H9 (cell line): ENCODE measurements at regions not wholly inside any gene's neighbourhood (a gene's known extent, or its start where the extent isn't known, plus 50 kb on each side); places are given as distances from the start of the nearest gene placed in this dataset.

Experiments
- DNase-seq: peaks from one replicate; pipeline ENCODE4 v3.0.0-alpha.2; 2017
- H2AFZ ChIP-seq: one replicate; pipeline ENCODE4 v1.6.1; 2013; ENCODE audit warnings: mild to moderate bottlenecking, low read length, control low read depth, moderate library complexity
- H2AK5ac ChIP-seq: 2 replicates; pipeline ENCODE4 v1.6.1; 2013; ENCODE audit warnings: low read length, control low read depth, mixed read lengths; ENCODE audit not compliant: insufficient read length
- H2BK120ac ChIP-seq: one replicate; pipeline ENCODE4 v1.6.1; 2013; ENCODE audit warnings: low read depth, mild to moderate bottlenecking, low read length, control low read depth, inconsistent platforms; ENCODE audit not compliant: poor library complexity, severe bottlenecking
- H2BK12ac ChIP-seq: 2 replicates; pipeline ENCODE4 v1.6.1; 2013; ENCODE audit warnings: low read length, control low read depth, mixed read lengths, low read depth; ENCODE audit not compliant: insufficient read length
- H2BK15ac ChIP-seq: 2 replicates; pipeline ENCODE4 v1.6.1; 2013; ENCODE audit warnings: low read depth, low read length, control low read depth
- H2BK20ac ChIP-seq: one replicate; pipeline ENCODE4 v1.6.1; 2013; ENCODE audit warnings: low read depth, mild to moderate bottlenecking, low read length, control low read depth, inconsistent platforms; ENCODE audit not compliant: poor library complexity, severe bottlenecking
- H2BK5ac ChIP-seq: 2 replicates; pipeline ENCODE4 v1.6.1; 2013; ENCODE audit warnings: low read length, control low read depth, mixed read lengths; ENCODE audit not compliant: insufficient read length
- H3K14ac ChIP-seq: 2 replicates; pipeline ENCODE4 v1.6.1; 2013; ENCODE audit warnings: low read length, control low read depth; ENCODE audit not compliant: insufficient read depth
- H3K18ac ChIP-seq: 2 replicates; pipeline ENCODE4 v1.6.1; 2013; ENCODE audit warnings: low read depth, mild to moderate bottlenecking, mixed read lengths, low read length, control low read depth; ENCODE audit not compliant: insufficient read length
- H3K23ac ChIP-seq: 2 replicates; pipeline ENCODE4 v1.6.1; 2013; ENCODE audit warnings: low read length, control low read depth, mixed read lengths, low read depth; ENCODE audit not compliant: insufficient read length
- H3K23me2 ChIP-seq: 2 replicates; pipeline ENCODE4 v1.6.1; 2013; ENCODE audit warnings: low read depth, mild to moderate bottlenecking, mixed read lengths, low read length, control low read depth; ENCODE audit not compliant: insufficient read length, poor library complexity, severe bottlenecking
- H3K27ac ChIP-seq: 2 replicates; pipeline ENCODE4 v1.5.1; 2013; ENCODE audit warnings: low read length, control low read depth, mixed read lengths, low read depth; ENCODE audit not compliant: insufficient read length
- H3K27me3 ChIP-seq: 2 replicates; pipeline ENCODE4 v1.6.1; 2013; ENCODE audit warnings: low read length, control low read depth, inconsistent platforms; ENCODE audit not compliant: insufficient read depth
- H3K4ac ChIP-seq: 2 replicates; pipeline ENCODE4 v1.6.1; 2013; ENCODE audit warnings: low read depth, mild to moderate bottlenecking, control low read depth, inconsistent platforms, low read length, moderate library complexity
- H3K4me1 ChIP-seq: 2 replicates; pipeline ENCODE4 v1.6.1; 2013; ENCODE audit warnings: low read length, control low read depth, inconsistent platforms; ENCODE audit not compliant: insufficient read depth
- H3K4me2 ChIP-seq: 2 replicates; pipeline ENCODE4 v1.6.1; 2013; ENCODE audit warnings: low read length, control low read depth, mixed read lengths; ENCODE audit not compliant: insufficient read length, insufficient read depth
- H3K56ac ChIP-seq: 2 replicates; pipeline ENCODE4 v1.6.1; 2013; ENCODE audit warnings: low read depth, mild to moderate bottlenecking, mixed read lengths, low read length, control low read depth; ENCODE audit not compliant: insufficient read length
- H3K79me1 ChIP-seq: 2 replicates; pipeline ENCODE4 v1.6.1; 2013; ENCODE audit warnings: low read depth, mild to moderate bottlenecking, moderate library complexity, low read length, control low read depth, inconsistent platforms; ENCODE audit not compliant: insufficient read depth, poor library complexity, severe bottlenecking
- H3K79me2 ChIP-seq: 2 replicates; pipeline ENCODE4 v1.6.1; 2013; ENCODE audit warnings: low read length, control low read depth, inconsistent platforms; ENCODE audit not compliant: insufficient read depth
- H3K9ac ChIP-seq: 2 replicates; pipeline ENCODE4 v1.6.1; 2013; ENCODE audit warnings: low read length, control low read depth, mixed read lengths; ENCODE audit not compliant: insufficient read length; ENCODE audit errors: extremely low read depth
- H3K9me3 ChIP-seq: one replicate; pipeline ENCODE4 v1.6.1; 2013; ENCODE audit warnings: low read depth, low read length, inconsistent platforms; ENCODE audit not compliant: control insufficient read depth
- H3T11ph ChIP-seq: one replicate; pipeline ENCODE4 v1.6.1; 2013; ENCODE audit warnings: mild to moderate bottlenecking, low read length, control low read depth, inconsistent platforms
- H4K20me1 ChIP-seq: one replicate; pipeline ENCODE4 v1.6.1; 2013; ENCODE audit not compliant: control insufficient read depth, insufficient read length, insufficient read depth
- H4K5ac ChIP-seq: 2 replicates; pipeline ENCODE4 v1.6.1; 2013; ENCODE audit warnings: low read depth, mild to moderate bottlenecking, mixed read lengths, low read length, control low read depth; ENCODE audit not compliant: insufficient read length
- H4K8ac ChIP-seq: replicated peaks from 2 replicates; pipeline ENCODE4 v1.6.1; 2013; ENCODE audit warnings: low read length, control low read depth, mixed read lengths, low read depth; ENCODE audit not compliant: insufficient read length
- H4K91ac ChIP-seq: 2 replicates; pipeline ENCODE4 v1.6.1; 2013; ENCODE audit warnings: low read depth, mild to moderate bottlenecking, moderate library complexity, mixed read lengths, low read length, control low read depth; ENCODE audit not compliant: insufficient read length
- H3K27ac Mint-ChIP-seq, 3 experiments: 2 replicates in 2 of 3; 3 replicates in 1 of 3; pipeline ENCODE4 v1.8.0; 2020 to 2021; ENCODE audit warnings: mixed read lengths in 3 of 3, mild to moderate bottlenecking in 1 of 3, moderate library complexity in 1 of 3
- H3K27me3 Mint-ChIP-seq: 2 replicates; pipeline ENCODE4 v1.8.0; 2021; ENCODE audit warnings: low read depth, mild to moderate bottlenecking, moderate library complexity, mixed read lengths
- H3K36me3 Mint-ChIP-seq, 3 experiments: 2 replicates in 2 of 3; 3 replicates in 1 of 3; pipeline ENCODE4 v1.8.0; 2020 to 2021; ENCODE audit warnings: low read depth in 3 of 3, mixed read lengths in 3 of 3; ENCODE audit not compliant: insufficient read depth in 1 of 3
- H3K4me1 Mint-ChIP-seq, 2 experiments: 2 replicates each; pipeline ENCODE4 v1.8.0; 2020; ENCODE audit warnings: mixed read lengths in 2 of 2
- H3K4me3 Mint-ChIP-seq, 2 experiments: 2 replicates in 1 of 2; 3 replicates in 1 of 2; pipeline ENCODE4 v1.8.0; 2020 to 2021; ENCODE audit warnings: mild to moderate bottlenecking in 2 of 2, mixed read lengths in 2 of 2, moderate library complexity in 1 of 2
- H3K9me3 Mint-ChIP-seq, 2 experiments: 2 replicates in 1 of 2; 3 replicates in 1 of 2; pipeline ENCODE4 v1.8.0; 2020; ENCODE audit warnings: mild to moderate bottlenecking in 2 of 2, mixed read lengths in 2 of 2, moderate library complexity in 1 of 2
- CTCF ChIP-seq: fragments of 200-600 bp; sonication (generic); conservative IDR thresholded peaks from 3 replicates; pipeline ENCODE4 v1.8.0; 2021; ENCODE audit warnings: antibody characterized with exemption, mild to moderate bottlenecking
- WGBS: extraction: QIAGEN DNeasy Blood & Tissue Kit; methylation state at CpG from one replicate; pipeline ENCODE4 v1.1.7; 2013; ENCODE audit warnings: missing lambda C conversion rate, low lambda C conversion rate, mixed read lengths; ENCODE audit not compliant: insufficient read length; ENCODE audit errors: extremely low coverage; 5-methylcytosine and 5-hydroxymethylcytosine counted together

- Histone ChIP-seq H3K4ac (no peak overlapping the region), H2BK20ac (no peak overlapping the region), H3K79me1 (no peaks in the 10 kb centered on the region), H3K23me2 (no peaks in the 10 kb centered on the region), H4K8ac (no peak overlapping the region), H3K9ac (no peak overlapping the region), H4K20me1 (no peaks in the 10 kb centered on the region), H3K56ac (no peak overlapping the region), H4K91ac (no peak overlapping the region), H3K23ac (no peak overlapping the region), H3K9me3 (no peaks in the 10 kb centered on the region), H2BK15ac (no peak overlapping the region), H3K27me3 (no peaks in the 10 kb centered on the region), H3K14ac (no peak overlapping the region), H3K4me1 (peaks cover 2% of the 10 kb centered on the region; the same call in 1 of the 2 replicates), H3K27ac (no peak overlapping the region), H2AK5ac (no peak overlapping the region), H2AFZ (no peak overlapping the region), H4K5ac (no peak overlapping the region), H2BK120ac (no peak overlapping the region), H3K79me2 (no peaks in the 10 kb centered on the region), H3K18ac (no peak overlapping the region), H3K4me2 (no peak overlapping the region), H3T11ph (no peak overlapping the region), H2BK12ac (no peak overlapping the region), H2BK5ac (no peak overlapping the region)
- Mint-ChIP-seq H3K27ac (no peak overlapping the region), H3K36me3 (no peaks in the 10 kb centered on the region), H3K27me3 (no peaks in the 10 kb centered on the region), H3K4me1 (peaks cover 0 to 9% of the 10 kb centered on the region in 2 experiments; a peak in 3 of 4 replicates), H3K9me3 (no peaks in the 10 kb centered on the region), H3K4me3 (no peak overlapping the region)
- no peak for TF ChIP-seq CTCF
- DNase-seq: no peak
- WGBS: no CpG with 5 or more reads among the region's 3 CpGs
Observed at GRCh38 chr10:88033385-88033784, 170.0 kb downstream of the PTEN start.
